NCI-H1092 (cell line): ENCODE measurements at regions not wholly inside any gene's neighbourhood (a gene's known extent, or its start where the extent isn't known, plus 50 kb on each side); places are given as distances from the start of the nearest gene placed in this dataset.

ENCODE experiments used
- DNase-seq: peaks from one replicate; lab custom pipeline; 2025; lab: John Stamatoyannopoulos, UW

DNA sequence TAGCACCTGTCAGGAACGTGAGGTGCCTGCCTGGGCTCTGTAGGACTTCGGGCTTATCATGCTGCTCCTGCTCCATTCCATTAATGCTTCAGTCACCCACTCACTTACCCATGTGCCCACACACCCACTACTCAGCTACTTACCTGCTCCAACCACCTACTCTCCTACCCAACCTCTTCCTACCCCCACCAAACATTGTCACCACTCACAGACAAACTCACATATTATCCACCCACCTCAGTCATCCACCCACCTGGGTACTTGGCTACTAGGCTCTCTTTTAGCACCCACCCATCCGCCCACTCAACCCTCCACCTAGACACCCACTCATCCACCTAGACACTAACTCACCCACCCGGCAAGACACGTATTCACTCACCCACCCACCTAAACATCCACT, 724.7 kb upstream of the RAB6C start:
- DNase-seq: no peak

DNA sequence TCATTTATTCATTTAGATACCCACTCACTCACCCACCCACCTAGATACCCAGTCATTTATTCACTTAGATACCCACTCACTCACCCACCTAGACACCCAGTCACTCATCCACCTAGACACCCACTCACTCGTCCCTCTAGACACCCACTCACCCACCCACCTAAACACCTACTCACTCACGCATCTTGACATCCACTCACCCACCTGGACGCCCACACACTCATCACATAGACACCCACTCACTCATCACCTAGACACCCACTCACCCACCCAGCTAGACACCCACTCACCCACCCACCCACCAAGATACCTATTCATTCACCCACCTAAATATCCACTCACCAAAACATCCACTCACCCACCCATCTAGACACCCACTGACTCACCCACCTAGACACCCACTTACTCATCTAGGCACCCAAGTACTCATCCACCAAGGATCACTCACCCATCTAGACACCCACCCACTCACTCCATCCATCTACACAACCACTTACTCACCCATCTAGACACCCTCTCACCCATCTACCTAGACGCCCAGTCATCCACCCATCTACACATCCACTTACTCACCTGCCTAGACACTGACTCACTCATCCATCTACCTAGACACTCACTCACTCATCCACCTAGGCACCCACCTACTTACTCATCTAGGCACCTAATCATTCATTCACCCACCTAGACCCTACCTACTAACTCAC, 723.7 kb upstream of the RAB6C start:
- no peak for DNase-seq

DNA sequence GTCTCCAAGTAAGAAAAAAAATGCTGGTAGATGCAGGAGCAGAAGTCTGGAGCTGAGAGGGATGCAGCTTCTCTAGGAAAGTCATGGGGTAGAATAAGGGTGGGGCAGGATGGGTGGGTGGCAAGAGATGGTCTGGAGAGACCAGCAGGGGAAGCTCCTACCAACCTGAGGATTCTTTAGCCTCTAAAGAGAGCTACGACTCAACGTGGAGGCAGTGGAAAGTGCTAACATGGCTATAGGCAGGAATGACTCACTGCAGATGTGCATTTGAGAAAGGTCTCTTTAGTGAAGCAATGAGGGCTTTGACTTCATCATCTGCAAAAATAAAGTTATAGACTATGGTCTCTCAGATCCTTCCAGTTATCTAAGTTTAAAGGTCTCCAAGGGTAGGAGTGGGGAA, 722.8 kb upstream of the RAB6C start:
- DNase-seq: no peak

DNA sequence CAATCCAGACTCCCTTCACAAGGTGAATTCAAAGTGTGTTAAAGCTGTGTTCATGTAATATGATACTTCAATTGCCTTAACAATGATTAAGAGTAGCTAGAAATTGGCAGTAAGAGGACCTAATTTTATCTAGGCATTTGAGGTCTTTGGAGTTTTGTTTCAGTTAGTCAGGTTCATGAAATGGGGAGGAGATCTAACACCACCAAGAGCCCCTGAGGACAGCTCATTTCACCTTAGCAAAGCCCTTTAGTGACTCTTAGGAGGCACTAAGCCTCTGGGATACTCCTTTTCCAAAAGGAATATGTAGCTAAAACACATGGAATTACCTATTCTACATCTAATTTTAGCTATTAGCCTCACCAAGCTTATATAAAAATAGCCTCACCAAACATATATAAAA, 716.5 kb upstream of the RAB6C start:
- no peak for DNase-seq

DNA sequence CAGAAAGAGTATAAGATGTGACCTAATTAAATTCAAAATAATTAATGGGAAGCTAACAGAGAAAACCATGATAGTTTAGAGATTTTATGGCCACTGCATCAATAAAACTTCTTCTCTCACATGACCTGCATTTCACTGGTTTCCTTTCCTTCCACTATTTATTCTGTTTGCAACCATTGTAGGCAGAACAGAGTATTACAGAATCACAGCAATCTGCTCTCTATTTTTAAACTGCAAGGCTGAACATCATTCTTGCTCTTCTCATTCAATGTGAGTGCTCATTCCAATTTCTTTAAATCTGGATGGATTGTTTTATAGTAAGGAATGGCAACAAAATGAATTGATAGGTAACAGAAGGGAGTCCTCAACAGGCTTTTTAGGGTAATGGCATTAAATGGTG, 715.5 kb upstream of the RAB6C start:
- no peak for DNase-seq

DNA sequence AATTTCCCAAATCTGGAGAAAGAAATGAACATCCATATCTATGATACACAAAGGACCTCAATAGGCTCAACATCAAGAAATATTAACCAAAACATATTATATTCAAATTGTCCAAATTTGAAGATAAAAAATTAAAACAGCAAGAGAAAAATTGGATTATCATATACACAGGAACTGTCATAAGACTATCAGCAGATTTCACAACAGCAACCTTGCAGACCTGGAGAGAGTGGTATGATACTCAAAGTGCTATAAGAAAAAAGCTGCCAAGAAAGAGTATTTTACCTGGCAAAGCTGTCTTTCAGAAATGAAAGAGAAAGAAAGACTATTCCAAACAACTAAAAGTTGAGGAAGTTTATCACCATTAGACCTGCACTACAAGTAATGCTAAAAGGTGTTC, 711.9 kb upstream of the RAB6C start:
- no peak for DNase-seq

DNA sequence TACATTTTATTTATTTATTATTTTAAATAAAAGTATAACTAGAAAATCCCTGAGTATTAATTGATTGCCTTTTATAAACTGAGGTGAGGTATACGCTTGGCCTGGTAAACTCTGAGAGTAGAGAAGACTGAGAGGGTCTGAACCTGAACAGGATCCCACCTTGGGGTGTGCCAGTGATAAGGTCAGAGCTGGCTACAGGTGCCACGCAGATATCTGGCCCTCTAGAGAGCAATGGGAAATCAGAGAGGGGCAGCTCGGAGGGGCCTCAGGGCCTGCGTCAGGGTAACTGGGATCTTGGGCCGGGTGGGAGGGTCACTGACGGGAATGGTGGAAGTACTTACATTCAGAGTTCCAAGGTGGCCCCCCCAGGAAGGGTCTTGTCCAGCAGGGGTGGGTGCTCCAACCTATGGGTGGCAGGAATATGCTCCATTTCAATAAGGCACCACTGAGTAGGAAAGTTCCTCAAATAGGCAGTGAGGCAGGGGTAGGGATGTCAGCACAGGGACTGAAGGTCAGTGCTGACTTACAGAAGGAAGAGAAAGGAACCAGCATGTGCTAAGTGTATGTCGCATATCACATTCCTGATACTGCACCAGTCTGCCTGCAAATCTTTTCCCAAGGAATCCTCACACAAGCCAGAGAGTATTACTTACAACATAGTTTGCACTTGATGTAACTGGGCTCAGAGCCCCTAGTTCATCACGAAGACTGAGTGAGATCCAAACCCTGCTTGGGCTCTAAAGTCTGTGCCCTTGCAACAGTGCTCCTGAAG, 706.0 kb upstream of the RAB6C start:
- DNase-seq: no peak

DNA sequence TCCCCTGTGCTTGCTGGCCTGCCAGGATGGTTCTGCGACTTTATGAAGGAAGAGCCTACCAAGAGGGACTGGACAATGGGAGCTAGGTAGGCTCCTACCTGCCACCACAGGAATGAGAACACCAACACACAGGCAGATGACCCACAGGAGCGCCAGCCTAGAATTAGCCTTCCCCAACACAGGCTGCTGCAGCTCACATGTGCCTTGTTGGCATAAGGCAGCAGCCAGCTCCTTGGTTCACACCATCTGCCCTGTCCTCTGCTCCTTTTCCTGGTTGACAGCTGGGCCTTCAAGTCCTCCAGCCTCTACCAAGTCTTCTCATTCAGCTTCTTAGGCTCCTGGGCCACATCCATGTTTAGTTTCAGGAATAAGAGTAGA, 705.4 kb upstream of the RAB6C start:
- no peak for DNase-seq

DNA sequence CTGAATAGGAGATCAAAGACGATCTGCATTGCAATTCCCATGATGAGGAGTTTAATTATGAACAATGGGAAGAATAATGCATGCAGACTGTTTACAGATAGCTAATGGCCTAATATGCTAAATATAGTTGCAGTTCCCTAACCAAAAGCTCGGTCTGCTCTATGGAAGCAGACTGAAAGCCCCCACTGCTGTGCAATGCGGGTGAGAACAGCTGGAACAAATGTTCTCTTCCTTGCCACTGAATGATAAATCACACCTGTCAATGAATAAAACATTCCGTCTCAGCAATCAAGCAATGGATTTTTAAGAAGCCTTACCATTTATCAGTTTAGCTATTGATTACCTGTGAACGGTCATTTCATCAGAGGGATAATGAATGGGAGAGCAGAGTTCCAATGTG, 704.5 kb upstream of the RAB6C start:
- DNase-seq: no peak

DNA sequence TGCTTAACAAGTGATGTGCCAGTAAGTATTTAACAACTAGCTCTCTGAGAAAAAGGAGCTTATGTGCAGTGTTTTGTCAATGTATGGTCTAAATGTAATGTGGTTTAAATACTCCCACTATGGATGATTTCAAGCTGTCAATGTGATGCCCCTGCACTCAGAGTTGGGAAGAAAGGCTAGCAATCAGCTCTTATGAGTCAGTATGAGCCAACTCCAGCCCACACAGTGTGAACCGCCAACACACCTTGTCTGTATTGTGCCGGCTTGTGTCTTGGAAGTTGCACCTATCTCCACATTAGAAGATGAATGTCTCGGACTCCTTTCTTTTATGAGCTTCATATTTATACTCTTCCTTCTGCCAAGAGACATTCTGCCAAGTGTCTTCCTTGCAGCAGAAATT, 703.8 kb upstream of the RAB6C start:
- DNase-seq: no peak

DNA sequence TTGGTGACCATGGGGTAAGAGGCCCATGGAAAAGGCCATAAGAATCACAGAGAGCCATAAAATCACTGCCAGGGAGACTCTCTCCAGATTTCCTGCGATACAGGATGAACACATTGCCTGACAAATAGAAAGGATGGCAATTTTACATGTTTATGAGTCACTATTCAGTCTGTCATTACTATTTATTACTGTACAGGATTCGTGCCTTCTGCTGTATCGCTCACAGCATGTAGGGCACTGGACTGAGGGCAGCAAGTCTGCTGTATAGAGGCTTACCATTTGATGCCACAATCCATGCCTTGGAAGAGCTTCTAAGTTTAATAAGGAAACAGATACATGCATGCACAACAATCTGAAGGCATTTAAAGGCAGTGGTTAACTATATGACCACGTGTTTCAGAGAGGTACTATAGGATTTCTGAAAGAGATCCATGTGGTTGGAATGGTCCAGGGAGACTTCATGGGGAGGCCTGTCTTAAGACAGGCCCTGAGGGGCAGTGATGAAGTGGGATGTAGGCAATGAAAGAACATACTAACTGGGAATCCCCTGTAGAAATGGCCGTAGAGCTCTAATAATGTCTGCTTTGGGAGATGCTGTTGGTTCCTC, 702.4 kb upstream of the RAB6C start:
- no peak for DNase-seq

DNA sequence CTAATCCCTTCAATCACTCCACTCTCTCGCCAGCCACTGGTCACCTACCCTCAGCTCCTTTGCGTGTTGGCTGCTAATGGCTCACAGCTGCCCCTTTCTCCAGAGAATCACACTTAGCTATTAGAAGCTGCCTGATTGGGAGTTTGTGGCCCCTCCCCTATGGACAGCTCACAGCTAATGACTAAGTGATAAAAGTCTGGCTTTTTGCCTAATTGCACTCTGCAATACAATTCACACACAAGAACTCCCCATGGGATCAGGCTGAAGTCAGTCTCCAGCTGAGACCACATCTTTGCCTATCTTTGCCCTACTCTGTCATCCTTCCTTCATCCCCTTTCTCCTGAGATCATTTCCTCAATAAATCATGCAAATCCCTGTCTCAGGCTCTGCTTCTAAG, 701.9 kb upstream of the RAB6C start:
- no peak for DNase-seq

DNA sequence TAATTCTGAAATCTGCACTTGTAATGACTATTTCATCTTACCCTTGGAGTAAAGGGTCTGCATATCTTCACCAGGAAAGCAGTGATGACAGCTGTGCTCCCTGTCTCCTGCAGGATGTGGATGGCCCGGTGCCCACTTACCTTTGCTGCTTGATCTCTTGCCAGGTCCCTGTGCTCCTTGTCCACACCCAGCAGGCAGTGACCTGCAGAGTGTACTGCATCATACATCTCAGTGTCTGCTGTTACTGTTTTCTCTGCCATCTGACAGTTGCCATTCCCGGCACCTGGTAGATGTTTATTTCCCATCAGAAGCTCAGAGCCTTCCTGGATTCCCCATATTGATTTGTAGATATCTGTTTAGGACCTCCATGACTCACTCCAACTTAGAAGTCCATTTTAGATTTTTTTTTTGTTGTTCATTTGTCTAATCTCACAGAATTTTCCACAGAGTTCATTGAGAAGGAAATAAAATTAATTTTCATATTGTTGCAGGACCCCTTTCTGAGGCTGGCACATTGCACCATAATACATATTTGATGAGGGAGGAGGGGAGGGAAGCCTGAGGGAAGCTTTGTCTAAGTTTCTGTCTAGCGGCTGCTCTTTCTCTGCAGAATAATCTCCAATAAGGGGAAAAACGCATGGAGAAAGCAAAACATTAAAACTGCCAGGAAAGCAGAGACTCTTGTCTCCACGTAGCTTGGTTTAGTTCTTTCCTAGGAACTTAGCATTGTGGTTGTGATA, 697.5 kb upstream of the RAB6C start:
- no peak for DNase-seq

DNA sequence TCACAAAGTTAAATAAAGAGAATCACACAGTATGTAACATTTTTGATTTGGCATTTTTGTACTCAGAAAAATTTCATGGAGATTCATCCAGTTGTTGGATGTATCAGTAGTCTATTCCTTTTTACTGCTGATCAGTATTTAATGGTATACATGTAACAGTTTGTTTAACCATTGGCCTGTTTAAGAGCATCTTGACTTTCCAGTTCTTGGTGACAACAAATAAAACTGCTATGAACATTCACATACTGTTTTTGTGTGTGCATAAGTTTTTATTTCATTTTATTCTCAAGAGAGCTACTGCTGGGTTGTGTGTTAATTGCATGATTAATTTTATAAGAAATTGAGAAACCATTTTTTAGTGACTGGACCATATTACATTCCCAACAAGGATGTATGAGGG, 694.5 kb upstream of the RAB6C start:
- no peak for DNase-seq

DNA sequence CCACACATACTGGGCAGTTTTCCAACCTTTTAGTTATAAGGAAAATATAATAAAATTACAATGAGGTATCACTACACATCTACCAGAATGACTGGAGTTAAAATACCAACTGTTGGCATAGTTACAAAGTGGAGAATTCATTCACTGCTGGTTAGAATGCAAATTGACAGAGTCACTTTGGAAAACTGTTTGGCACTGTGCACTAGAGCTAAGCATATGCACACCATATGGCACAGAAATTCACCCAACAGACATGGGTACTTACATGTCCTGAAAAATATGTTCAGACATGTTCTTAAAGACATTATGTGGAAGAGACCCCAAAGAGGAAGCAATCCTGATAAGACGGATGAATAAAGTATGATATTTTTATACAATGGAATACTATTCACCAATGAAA, 686.1 kb upstream of the RAB6C start:
- DNase-seq: no peak

DNA sequence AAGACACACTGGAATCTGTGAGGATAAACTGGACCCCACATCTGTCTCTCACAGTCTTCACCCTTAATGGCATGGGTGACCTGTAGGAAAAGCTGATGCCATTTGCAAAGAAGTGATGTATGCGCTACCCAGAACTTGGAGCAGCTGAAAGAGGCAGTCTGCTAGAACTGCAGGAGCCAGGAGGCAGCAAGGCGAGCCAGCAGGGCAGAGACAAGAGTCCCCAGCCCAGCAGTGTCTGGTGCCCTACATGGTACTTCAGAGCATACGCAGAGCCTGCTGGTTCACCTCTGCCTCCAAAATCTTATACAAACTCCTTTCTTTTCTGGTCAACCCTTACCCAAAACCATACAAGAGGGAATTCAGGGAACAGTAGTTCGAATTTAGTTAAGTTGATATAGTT, 683.1 kb upstream of the RAB6C start:
- no peak for DNase-seq

DNA sequence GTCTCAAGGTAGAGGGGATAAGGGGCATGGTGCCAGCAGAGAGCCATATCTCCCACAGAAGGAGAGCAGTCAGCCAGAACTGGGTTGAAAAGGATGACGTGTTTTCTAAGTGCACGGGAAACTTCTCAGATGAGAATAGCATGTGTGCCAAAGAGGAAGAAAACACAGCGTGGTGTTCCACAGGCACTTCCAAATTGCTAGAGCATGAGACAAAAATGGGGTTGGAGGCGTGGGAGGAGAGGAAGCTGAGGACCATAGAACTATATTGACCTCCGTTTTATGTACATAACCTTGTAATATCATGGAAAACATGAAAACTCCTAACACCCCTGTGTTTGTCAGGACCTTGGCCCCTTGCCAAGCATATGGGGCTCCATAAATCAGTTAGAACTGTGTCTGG, 682.7 kb upstream of the RAB6C start:
- no peak for DNase-seq

DNA sequence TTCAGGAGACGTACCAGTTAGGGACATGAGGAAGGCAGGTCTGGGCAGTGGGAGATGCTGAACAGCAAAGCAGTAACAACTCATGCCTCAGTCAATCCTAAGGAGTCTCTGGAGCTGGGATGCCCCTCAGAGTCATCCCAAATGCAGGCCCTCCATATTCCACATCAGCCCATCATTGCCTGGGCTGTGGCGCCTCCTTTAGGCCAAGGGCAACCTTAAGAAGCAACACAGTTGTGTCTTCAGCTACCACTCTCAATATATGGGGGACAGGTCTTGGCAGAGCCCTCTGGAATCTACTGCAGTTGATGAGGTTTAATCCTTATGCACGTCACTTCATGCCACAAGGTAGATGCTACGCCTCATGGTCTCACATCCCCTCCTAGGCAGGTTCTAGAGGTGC, 682.0 kb upstream of the RAB6C start:
- no peak for DNase-seq

DNA sequence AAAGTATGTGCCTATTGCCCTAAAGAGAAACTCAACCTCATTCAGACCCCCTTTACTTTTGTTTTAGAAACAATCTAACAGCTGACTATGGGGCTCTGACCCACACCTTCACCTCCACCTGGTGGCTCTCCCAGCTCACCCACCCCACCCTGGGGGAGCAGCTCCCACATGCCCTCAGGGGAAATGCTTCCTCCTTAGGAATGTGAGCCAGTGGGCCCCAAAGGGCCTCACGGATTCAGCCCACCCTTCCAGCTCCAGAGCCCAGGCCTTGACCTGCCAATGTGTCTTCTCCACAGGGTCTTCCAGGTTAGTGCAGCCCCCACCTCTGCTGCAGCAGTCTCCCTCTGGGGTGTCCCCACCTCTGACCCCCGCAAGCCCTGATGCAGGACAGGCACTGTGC, 680.1 kb upstream of the RAB6C start:
- DNase-seq: no peak

DNA sequence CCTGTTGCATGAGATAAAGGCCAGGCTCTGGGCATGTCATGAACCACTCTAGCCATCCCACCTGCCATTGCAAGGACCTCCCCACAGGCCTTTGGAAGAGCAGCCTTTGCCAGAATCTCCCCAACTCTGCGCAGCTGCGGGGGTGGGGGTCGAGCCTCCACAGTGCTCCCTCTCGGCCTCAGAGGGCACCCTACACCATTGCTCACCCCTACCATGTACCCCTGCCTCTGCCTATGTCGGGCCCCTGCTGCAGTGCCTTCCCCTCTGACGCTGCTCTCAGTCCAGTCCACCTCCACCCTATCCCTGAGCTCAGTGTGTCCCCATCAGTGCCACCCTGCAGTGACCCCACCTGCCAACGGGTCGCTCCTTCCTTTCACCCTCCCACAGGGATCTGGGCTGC, 679.7 kb upstream of the RAB6C start:
- DNase-seq: no peak

DNA sequence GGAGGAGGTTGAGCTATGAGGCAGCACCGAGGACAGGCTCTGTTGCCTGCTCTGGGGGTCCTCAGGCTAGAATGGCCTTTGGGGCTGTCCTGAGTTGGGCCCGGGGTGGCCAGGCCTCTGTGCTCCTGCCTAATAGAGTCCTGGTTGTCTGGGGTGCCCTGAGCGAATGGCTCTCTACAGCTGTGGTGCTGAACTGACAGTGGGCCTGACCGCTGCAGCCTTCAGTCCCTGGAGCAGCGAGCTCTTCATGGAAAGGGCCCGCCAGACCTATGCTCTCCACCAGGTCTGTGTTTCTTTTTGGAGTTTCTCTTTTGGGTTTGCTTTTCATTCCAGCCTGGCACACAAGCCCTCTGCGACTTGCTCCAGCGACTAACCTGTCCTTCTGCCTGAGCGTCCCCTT, 679.0 kb upstream of the RAB6C start:
- no peak for DNase-seq

DNA sequence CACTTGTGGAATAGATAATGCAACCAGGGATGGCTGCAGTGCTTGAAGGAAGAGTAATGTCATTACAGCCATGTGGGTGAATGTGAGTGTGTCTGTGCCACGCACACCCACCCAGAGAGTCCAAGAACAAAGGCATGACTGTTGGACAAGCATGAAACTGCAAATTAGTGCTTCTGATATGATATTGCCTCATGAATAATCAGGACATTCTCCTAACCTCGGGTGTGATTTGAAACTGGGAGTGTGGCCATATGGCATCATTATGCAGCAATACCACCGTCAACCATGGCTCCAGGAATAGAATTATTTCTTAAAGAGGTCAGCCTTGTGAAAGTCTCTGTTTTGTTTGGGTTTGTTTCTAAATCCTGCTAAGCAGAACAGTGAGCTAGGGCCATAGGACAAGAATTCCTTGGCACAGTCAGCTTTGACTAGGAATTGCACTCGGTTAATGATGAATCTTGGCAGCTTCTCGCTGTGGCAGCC, 678.0 kb upstream of the RAB6C start:
- no peak for DNase-seq

DNA sequence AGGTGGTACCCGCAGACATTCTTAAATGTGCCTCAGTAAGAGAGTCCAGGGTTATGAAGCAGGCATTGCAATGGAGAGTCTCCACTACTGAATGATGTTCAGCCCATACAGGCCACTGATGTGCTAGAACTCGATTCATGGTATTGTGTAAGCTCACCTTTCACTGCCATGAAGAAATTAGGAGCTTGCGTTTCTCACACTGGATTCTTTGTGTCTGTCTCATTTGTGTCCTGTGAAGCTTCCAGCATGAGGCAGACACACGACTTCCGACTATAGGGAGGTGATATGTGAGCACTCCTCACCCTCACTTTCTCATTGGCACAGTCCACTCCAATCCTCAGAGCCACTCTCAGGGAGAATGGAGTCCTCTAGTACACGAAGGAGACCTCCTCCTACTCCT, 677.4 kb upstream of the RAB6C start:
- DNase-seq: no peak
